HCT116 (cell line): ENCODE measurements at regions not wholly inside any gene's neighbourhood (a gene's known extent, or its start where the extent isn't known, plus 50 kb on each side); places are given as distances from the start of the nearest gene placed in this dataset.

Experiments
- ATAC-seq: fragments of 200-7000 bp; cut with Tn5 transposase; 2 replicates; pipeline ENCODE4 v1.9.1; 2020; ENCODE audit warnings: mild to moderate bottlenecking, moderate library complexity
- BruUV-seq: library from RNA; stranded (reverse); fragments of 400-500 nt; replicated peaks from 2 replicates; lab custom pipeline; 2021; lab: Mats Ljungman, UMichigan
- CTCF ChIA-PET: fragments of 300-600 bp; sonication (Branson Sonifier 250); formaldehyde crosslinking; loops from one replicate; lab custom pipeline; 2021; ENCODE audit warnings: antibody characterized with exemption; lab: Charles Lee
- POLR2A ChIA-PET: fragments of 300-600, 350-600 bp; sonication (Branson Sonifier 250); formaldehyde crosslinking; loops from one replicate; lab custom pipeline; 2021; ENCODE audit warnings: antibody characterized with exemption; lab: Charles Lee
- RAD21 ChIA-PET, 2 experiments: fragments of 300-600 bp; sonication (Branson Sonifier 250); formaldehyde crosslinking; loops; one replicate each; lab custom pipeline; 2023; ENCODE audit warnings: low total read pairs in 2 of 2; ENCODE audit not compliant: uncharacterized antibody in 2 of 2, unreplicated experiment in 2 of 2, low non-redundant PET in 1 of 2; lab: Charles Lee
- DNase-seq: peaks from one replicate; pipeline ENCODE4 v3.0.0-alpha.2; 2010; ENCODE audit warnings: low read depth, low spot score
- H2AFZ ChIP-seq: fragments of 200-600 bp; shearing (Covaris generic), sonication (generic); 2 replicates; pipeline ENCODE4 v1.6.1; 2017; ENCODE audit warnings: low read depth, mixed run types, mixed read lengths, antibody characterized with exemption, low read length; ENCODE audit not compliant: poor library complexity, severe bottlenecking
- H3K27ac ChIP-seq: 2 replicates; pipeline ENCODE4 v1.5.1; 2012; ENCODE audit warnings: low read depth, low read length
- H3K27me3 ChIP-seq: fragments of 200-600 bp; sonication (generic); 2 replicates; pipeline ENCODE4 v1.6.1; 2016; ENCODE audit warnings: mixed run types, low read length, mixed read lengths; ENCODE audit not compliant: insufficient read depth
- H3K36me3 ChIP-seq, 2 experiments: fragments of 200-500 bp in 1 of 2; fragments of 200-600 bp in 1 of 2; sonication (Bioruptor generic) in 1 of 2; sonication (generic) in 1 of 2; 2 replicates each; pipeline versions ENCODE4 v1.5.1 to v1.6.1; 2014 to 2016; ENCODE audit warnings: low read length in 2 of 2, inconsistent platforms in 1 of 2, mixed read lengths in 1 of 2, mixed run types in 1 of 2; ENCODE audit not compliant: insufficient read depth in 2 of 2, control insufficient read depth in 1 of 2
- H3K4me1 ChIP-seq, 2 experiments: fragments of 200-600 bp in 1 of 2; sonication (generic) in 1 of 2; 2 replicates each; pipeline versions ENCODE4 v1.5.1 to v1.6.1; 2012 to 2017; ENCODE audit warnings: low read length in 2 of 2, inconsistent platforms in 1 of 2, mild to moderate bottlenecking in 1 of 2, mixed read lengths in 1 of 2, mixed run types in 1 of 2, moderate library complexity in 1 of 2; ENCODE audit not compliant: insufficient read depth in 2 of 2, control insufficient read depth in 1 of 2
- H3K4me2 ChIP-seq: fragments of 200-600 bp; sonication (generic); 2 replicates; pipeline ENCODE4 v1.6.1; 2017; ENCODE audit warnings: mixed run types, low read length, mixed read lengths
- H3K4me3 ChIP-seq, 2 experiments: fragments of 200-600 bp in 1 of 2; sonication (generic) in 1 of 2; replicated peaks in 1 of 2; 2 replicates each; pipeline ENCODE4 v1.5.1; 2011 to 2016; ENCODE audit warnings: low read length in 2 of 2, control low read depth in 1 of 2, low read depth in 1 of 2, mild to moderate bottlenecking in 1 of 2, mixed read lengths in 1 of 2, mixed run types in 1 of 2
- H3K79me2 ChIP-seq: fragments of 200-600 bp; sonication (generic); 2 replicates; pipeline ENCODE4 v1.6.1; 2017; ENCODE audit warnings: mild to moderate bottlenecking, mixed run types, low read length, moderate library complexity, mixed read lengths; ENCODE audit not compliant: insufficient read depth
- H3K9ac ChIP-seq: fragments of 200-600 bp; sonication (generic); 2 replicates; pipeline ENCODE4 v1.6.1; 2016; ENCODE audit warnings: low read length, mixed read lengths
- H3K9me2 ChIP-seq: fragments of 200-600 bp; sonication (generic), shearing (Covaris generic); 2 replicates; pipeline ENCODE4 v1.6.1; 2017; ENCODE audit warnings: mixed run types, mild to moderate bottlenecking, moderate library complexity; ENCODE audit not compliant: insufficient read depth
- H3K9me3 ChIP-seq, 2 experiments: fragments of 200-500 bp in 1 of 2; fragments of 200-600 bp in 1 of 2; sonication (Bioruptor generic) in 1 of 2; sonication (generic) in 1 of 2; 2 replicates each; pipeline ENCODE4 v1.6.1; 2014 to 2017; ENCODE audit warnings: low read length in 2 of 2, mixed read lengths in 2 of 2, inconsistent platforms in 1 of 2, low read depth in 1 of 2, mild to moderate bottlenecking in 1 of 2, mixed run types in 1 of 2, moderate library complexity in 1 of 2; ENCODE audit not compliant: control insufficient read depth in 1 of 2, insufficient read depth in 1 of 2
- H4K20me1 ChIP-seq: fragments of 200-600 bp; sonication (generic), shearing (Covaris generic); 2 replicates; pipeline ENCODE4 v1.6.1; 2017; ENCODE audit warnings: mixed run types, mild to moderate bottlenecking, moderate library complexity; ENCODE audit not compliant: insufficient read depth
- ATF3 ChIP-seq: IDR thresholded peaks from 2 replicates; pipeline ENCODE4 v1.6.1; 2012
- CBX3 ChIP-seq: IDR thresholded peaks from 2 replicates; pipeline ENCODE4 v1.6.1; 2012; ENCODE audit warnings: low read depth
- CEBPB ChIP-seq: IDR thresholded peaks from 2 replicates; pipeline ENCODE4 v1.6.1; 2012; ENCODE audit warnings: low read depth
- EGR1 ChIP-seq: IDR thresholded peaks from 2 replicates; pipeline ENCODE4 v1.6.1; 2012; ENCODE audit warnings: low read depth
- ELF1 ChIP-seq: IDR thresholded peaks from 2 replicates; pipeline ENCODE4 v1.6.1; 2012; ENCODE audit warnings: low read depth, borderline replicate concordance
- EZH2 ChIP-seq: fragments of 200-600 bp; sonication (generic); IDR thresholded peaks from 2 replicates; pipeline ENCODE4 v1.6.1; 2017; ENCODE audit warnings: antibody characterized with exemption, mixed run types
- EZH2phosphoT487 ChIP-seq: fragments of 200-600 bp; IDR thresholded peaks from 2 replicates; pipeline ENCODE4 v1.6.1; 2018; ENCODE audit warnings: antibody characterized with exemption, borderline replicate concordance
- FOSL1 ChIP-seq: IDR thresholded peaks from 2 replicates; pipeline ENCODE4 v1.6.1; 2012; ENCODE audit warnings: low read depth
- JUND ChIP-seq: IDR thresholded peaks from 2 replicates; pipeline ENCODE4 v1.6.1; 2012
- POLR2AphosphoS5 ChIP-seq: IDR thresholded peaks from 2 replicates; pipeline ENCODE4 v1.6.1; 2011; ENCODE audit warnings: mild to moderate bottlenecking, low read depth, low read length, moderate library complexity
- RAD21 ChIP-seq: IDR thresholded peaks from 2 replicates; pipeline ENCODE4 v1.6.1; 2012; ENCODE audit warnings: low read depth, mild to moderate bottlenecking
- SIN3A ChIP-seq: IDR thresholded peaks from 2 replicates; pipeline ENCODE4 v1.6.1; 2012; ENCODE audit warnings: low read depth
- ZBTB33 ChIP-seq: IDR thresholded peaks from 2 replicates; pipeline ENCODE4 v1.6.1; 2011; ENCODE audit warnings: mild to moderate bottlenecking, low read length, moderate library complexity; ENCODE audit not compliant: insufficient replicate concordance; ENCODE audit errors: extremely low read depth
- ZFX ChIP-seq: fragments of 450-650 bp; IDR thresholded peaks from 2 replicates; pipeline ENCODE4 v1.6.1; 2017
- ZNF274 ChIP-seq: fragments of 200-500 bp; sonication (Bioruptor generic); IDR thresholded peaks from 2 replicates; pipeline ENCODE4 v1.6.1; 2014; ENCODE audit warnings: mild to moderate bottlenecking, low read depth, low read length, inconsistent platforms
- intact Hi-C: fragments of 100-400 bp; cut with micrococcal nuclease; formaldehyde crosslinking; loops from 2 replicates; pipeline ENCODE4 v1.10.0; 2022
- TF ChIP-seq, protein P1 (sequence below): IDR thresholded peaks from 2 replicates; pipeline ENCODE4 v1.6.1; 2012

DNA sequence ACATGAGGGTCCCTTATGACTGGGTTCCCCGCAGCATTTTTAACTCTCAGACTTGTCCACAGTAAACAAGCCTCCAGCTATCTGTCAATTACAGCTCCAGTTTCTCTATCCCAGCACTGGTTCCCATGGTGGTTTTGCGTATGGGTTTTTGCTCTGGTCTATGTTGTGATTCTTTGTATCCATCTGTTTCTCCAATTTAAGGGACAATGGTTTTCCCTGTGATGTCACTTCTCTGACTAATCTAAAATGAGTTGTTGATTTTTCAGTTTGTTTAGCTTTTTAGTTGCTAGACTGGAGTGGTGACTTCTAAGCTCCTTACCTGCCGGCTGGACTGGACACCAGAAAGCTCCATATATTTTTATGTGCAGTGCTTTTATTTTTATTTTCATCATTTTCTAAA is 303.7 kb downstream of the INHBA start:
- H3K79me2 ChIP-seq: no peaks in the 10 kb centered on the region
- DNase-seq: no peak
- H3K36me3 ChIP-seq: no peaks in the 10 kb centered on the region
- H3K9me3 ChIP-seq: 0 out of 4 replicates have a peak, but pooled peaks cover 0 to 3% of the 10 kb centered on the region in 2 experiments
- RAD21 ChIA-PET: no interaction called here
- no peak overlapping the region for H2AFZ ChIP-seq
- no peaks in the 10 kb centered on the region for H3K9me2 ChIP-seq
- no peak overlapping the region for H3K27ac ChIP-seq
- POLR2A ChIA-PET: no interaction called here
- no peak overlapping the region for H3K4me3 ChIP-seq
- H3K4me2 ChIP-seq: no peak overlapping the region
- TF ChIP-seq RAD21: no peak
- no peak for TF ChIP-seq ZBTB33
- TF ChIP-seq ZNF274: no peak
- TF ChIP-seq SIN3A: no peak
- no peak for TF ChIP-seq FOSL1
- no peak for TF ChIP-seq CBX3
- no peak for TF ChIP-seq POLR2AphosphoS5
- no peak for TF ChIP-seq ATF3
- 0 out of 4 replicates have a peak, but pooled peaks cover 0 to 4% of the 10 kb centered on the region in 2 experiments for H3K4me1 ChIP-seq
- no peaks in the 10 kb centered on the region for H3K27me3 ChIP-seq
- CTCF ChIA-PET: no interaction called here
- no peaks in the 10 kb centered on the region for H4K20me1 ChIP-seq
- no peak for ATAC-seq
- intact Hi-C loops: no loop called here
- no TSS peak for BruUV-seq
- H3K9ac ChIP-seq: no peak overlapping the region

- POLR2A ChIA-PET: no interaction called here
- no peak overlapping the region for H2AFZ ChIP-seq
- H3K4me2 ChIP-seq: no peak overlapping the region
- TF ChIP-seq JUND (no peak), ELF1 (no peak), EZH2phosphoT487 (no peak), ZNF274 (no peak), ZBTB33 (no peak), ATF3 (no peak), SIN3A (no peak), FOSL1 (no peak), EGR1 (no peak), EZH2 (no peak), CEBPB (no peak), ZFX (no peak)
- TF ChIP-seq, protein P1, sequence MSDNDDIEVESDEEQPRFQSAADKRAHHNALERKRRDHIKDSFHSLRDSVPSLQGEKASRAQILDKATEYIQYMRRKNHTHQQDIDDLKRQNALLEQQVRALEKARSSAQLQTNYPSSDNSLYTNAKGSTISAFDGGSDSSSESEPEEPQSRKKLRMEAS: no peak
- no peaks in the 10 kb centered on the region for H3K79me2 ChIP-seq
- H3K27ac ChIP-seq: no peak overlapping the region
- no peak overlapping the region for H3K4me3 ChIP-seq
- intact Hi-C loops: no loop called here
- CTCF ChIA-PET: no interaction called here
- H3K9me2 ChIP-seq: no peaks in the 10 kb centered on the region
- H3K4me1 ChIP-seq: no peaks in the 10 kb centered on the region
- RAD21 ChIA-PET: no interaction called here
- no peaks in the 10 kb centered on the region for H3K36me3 ChIP-seq
- DNase-seq (no peak), ATAC-seq (no peak)
- no peak overlapping the region for H3K9ac ChIP-seq
- H3K9me3 ChIP-seq: no peaks in the 10 kb centered on the region
- no TSS peak for BruUV-seq
- H4K20me1 ChIP-seq: no peaks in the 10 kb centered on the region
- no peaks in the 10 kb centered on the region for H3K27me3 ChIP-seq
Observed at GRCh38 chr7:41391818-41392217, 311.1 kb downstream of the INHBA start.
